H1 (cell line): ENCODE measurements at regions not wholly inside any gene's neighbourhood (a gene's known extent, or its start where the extent isn't known, plus 50 kb on each side); places are given as distances from the start of the nearest gene placed in this dataset.

Experiments used
- EP300 ChIP-seq, 2 experiments: IDR thresholded peaks; 1 replicate in 1 of 2; 2 replicates in 1 of 2; pipeline ENCODE4 v1.6.1; 2011 to 2012; ENCODE audit warnings: low read depth in 2 of 2, low read length in 2 of 2, mild to moderate bottlenecking in 2 of 2, borderline replicate concordance in 1 of 2, inconsistent platforms in 1 of 2, moderate library complexity in 1 of 2
- GTF2F1 ChIP-seq: IDR thresholded peaks from 2 replicates; pipeline ENCODE4 v1.6.1; 2012; ENCODE audit warnings: low read depth, low read length, improper control_type of control experiment, borderline replicate concordance
- SAP30 ChIP-seq: fragments of 300-600 bp; sonication (generic); IDR thresholded peaks from 2 replicates; pipeline ENCODE4 v1.7.1; 2012; ENCODE audit warnings: low read length, moderate library complexity, mild to moderate bottlenecking, inconsistent platforms; ENCODE audit not compliant: insufficient read depth, insufficient replicate concordance
- SIRT6 ChIP-seq: IDR thresholded peaks from one replicate; pipeline ENCODE4 v1.7.1; 2012; ENCODE audit warnings: low read length, inconsistent platforms
- SRF ChIP-seq: IDR thresholded peaks from 2 replicates; pipeline ENCODE4 v1.6.1; 2011; ENCODE audit warnings: mild to moderate bottlenecking, low read depth, low read length, moderate library complexity
- YY1 ChIP-seq: IDR thresholded peaks from 2 replicates; pipeline ENCODE4 v1.6.1; 2011; ENCODE audit warnings: low read depth, mild to moderate bottlenecking, low read length
- TF ChIP-seq, protein P1 (sequence below): fragments of 300-600 bp; sonication (generic); IDR thresholded peaks from 2 replicates; pipeline ENCODE4 v1.7.1; 2012; ENCODE audit warnings: low read length, moderate library complexity, mild to moderate bottlenecking, inconsistent platforms; ENCODE audit not compliant: insufficient replicate concordance

- no peak for TF ChIP-seq SRF
- no peak for TF ChIP-seq SIRT6
- TF ChIP-seq, protein P1, sequence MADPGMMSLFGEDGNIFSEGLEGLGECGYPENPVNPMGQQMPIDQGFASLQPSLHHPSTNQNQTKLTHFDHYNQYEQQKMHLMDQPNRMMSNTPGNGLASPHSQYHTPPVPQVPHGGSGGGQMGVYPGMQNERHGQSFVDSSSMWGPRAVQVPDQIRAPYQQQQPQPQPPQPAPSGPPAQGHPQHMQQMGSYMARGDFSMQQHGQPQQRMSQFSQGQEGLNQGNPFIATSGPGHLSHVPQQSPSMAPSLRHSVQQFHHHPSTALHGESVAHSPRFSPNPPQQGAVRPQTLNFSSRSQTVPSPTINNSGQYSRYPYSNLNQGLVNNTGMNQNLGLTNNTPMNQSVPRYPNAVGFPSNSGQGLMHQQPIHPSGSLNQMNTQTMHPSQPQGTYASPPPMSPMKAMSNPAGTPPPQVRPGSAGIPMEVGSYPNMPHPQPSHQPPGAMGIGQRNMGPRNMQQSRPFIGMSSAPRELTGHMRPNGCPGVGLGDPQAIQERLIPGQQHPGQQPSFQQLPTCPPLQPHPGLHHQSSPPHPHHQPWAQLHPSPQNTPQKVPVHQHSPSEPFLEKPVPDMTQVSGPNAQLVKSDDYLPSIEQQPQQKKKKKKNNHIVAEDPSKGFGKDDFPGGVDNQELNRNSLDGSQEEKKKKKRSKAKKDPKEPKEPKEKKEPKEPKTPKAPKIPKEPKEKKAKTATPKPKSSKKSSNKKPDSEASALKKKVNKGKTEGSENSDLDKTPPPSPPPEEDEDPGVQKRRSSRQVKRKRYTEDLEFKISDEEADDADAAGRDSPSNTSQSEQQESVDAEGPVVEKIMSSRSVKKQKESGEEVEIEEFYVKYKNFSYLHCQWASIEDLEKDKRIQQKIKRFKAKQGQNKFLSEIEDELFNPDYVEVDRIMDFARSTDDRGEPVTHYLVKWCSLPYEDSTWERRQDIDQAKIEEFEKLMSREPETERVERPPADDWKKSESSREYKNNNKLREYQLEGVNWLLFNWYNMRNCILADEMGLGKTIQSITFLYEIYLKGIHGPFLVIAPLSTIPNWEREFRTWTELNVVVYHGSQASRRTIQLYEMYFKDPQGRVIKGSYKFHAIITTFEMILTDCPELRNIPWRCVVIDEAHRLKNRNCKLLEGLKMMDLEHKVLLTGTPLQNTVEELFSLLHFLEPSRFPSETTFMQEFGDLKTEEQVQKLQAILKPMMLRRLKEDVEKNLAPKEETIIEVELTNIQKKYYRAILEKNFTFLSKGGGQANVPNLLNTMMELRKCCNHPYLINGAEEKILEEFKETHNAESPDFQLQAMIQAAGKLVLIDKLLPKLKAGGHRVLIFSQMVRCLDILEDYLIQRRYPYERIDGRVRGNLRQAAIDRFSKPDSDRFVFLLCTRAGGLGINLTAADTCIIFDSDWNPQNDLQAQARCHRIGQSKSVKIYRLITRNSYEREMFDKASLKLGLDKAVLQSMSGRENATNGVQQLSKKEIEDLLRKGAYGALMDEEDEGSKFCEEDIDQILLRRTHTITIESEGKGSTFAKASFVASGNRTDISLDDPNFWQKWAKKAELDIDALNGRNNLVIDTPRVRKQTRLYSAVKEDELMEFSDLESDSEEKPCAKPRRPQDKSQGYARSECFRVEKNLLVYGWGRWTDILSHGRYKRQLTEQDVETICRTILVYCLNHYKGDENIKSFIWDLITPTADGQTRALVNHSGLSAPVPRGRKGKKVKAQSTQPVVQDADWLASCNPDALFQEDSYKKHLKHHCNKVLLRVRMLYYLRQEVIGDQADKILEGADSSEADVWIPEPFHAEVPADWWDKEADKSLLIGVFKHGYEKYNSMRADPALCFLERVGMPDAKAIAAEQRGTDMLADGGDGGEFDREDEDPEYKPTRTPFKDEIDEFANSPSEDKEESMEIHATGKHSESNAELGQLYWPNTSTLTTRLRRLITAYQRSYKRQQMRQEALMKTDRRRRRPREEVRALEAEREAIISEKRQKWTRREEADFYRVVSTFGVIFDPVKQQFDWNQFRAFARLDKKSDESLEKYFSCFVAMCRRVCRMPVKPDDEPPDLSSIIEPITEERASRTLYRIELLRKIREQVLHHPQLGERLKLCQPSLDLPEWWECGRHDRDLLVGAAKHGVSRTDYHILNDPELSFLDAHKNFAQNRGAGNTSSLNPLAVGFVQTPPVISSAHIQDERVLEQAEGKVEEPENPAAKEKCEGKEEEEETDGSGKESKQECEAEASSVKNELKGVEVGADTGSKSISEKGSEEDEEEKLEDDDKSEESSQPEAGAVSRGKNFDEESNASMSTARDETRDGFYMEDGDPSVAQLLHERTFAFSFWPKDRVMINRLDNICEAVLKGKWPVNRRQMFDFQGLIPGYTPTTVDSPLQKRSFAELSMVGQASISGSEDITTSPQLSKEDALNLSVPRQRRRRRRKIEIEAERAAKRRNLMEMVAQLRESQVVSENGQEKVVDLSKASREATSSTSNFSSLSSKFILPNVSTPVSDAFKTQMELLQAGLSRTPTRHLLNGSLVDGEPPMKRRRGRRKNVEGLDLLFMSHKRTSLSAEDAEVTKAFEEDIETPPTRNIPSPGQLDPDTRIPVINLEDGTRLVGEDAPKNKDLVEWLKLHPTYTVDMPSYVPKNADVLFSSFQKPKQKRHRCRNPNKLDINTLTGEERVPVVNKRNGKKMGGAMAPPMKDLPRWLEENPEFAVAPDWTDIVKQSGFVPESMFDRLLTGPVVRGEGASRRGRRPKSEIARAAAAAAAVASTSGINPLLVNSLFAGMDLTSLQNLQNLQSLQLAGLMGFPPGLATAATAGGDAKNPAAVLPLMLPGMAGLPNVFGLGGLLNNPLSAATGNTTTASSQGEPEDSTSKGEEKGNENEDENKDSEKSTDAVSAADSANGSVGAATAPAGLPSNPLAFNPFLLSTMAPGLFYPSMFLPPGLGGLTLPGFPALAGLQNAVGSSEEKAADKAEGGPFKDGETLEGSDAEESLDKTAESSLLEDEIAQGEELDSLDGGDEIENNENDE, result no peak
- no peak for TF ChIP-seq GTF2F1
- no peak for TF ChIP-seq EP300 (IDR thresholded peaks at IDR 0.05; ENCODE audit: borderline replicate concordance in 1 of 2, low read depth in 2 of 2, low read length in 2 of 2)
- TF ChIP-seq YY1, result no peak
- TF ChIP-seq SAP30, result no peak
- TF ChIP-seq, all 59 proteins: peak for 0
Measured at GRCh38 chr1:43035821-43036741, 77.4 kb upstream of the SLC2A1 start (continued).
